Spleen (tissue), 11 donors: ENCODE measurements at regions not wholly inside any gene's neighbourhood (a gene's known extent, or its start where the extent isn't known, plus 50 kb on each side); places are given as distances from the start of the nearest gene placed in this dataset.

Experiments used
- DNase-seq: peaks from one replicate; pipeline ENCODE4 v3.0.0-alpha.2; 2020
- H3K27ac ChIP-seq, 8 donors: fragments of 200-600 bp; sonication (generic) in 7 of 8; 1 replicate in 4 of 8; 2 replicates in 4 of 8; pipeline versions ENCODE4 v1.5.0 to v1.8.0; 2016 to 2021; ENCODE audit warnings: inconsistent platforms in 4 of 8, mild to moderate bottlenecking in 4 of 8, moderate library complexity in 1 of 8
- H3K27me3 ChIP-seq, 7 donors: fragments of 200-600 bp; sonication (generic) in 6 of 7; replicated peaks in 1 of 7; 1 replicate in 4 of 7; 2 replicates in 3 of 7; pipeline versions ENCODE4 v1.5.0 to v1.8.0; 2016 to 2021; ENCODE audit warnings: inconsistent platforms in 3 of 7, mild to moderate bottlenecking in 1 of 7
- H3K36me3 ChIP-seq, 6 donors: fragments of 200-600 bp; sonication (generic) in 5 of 6; 1 replicate in 4 of 6; 2 replicates in 2 of 6; pipeline versions ENCODE4 v1.5.0 to v1.8.0; 2016 to 2021; ENCODE audit warnings: inconsistent platforms in 2 of 6
- H3K4me1 ChIP-seq, 6 donors: fragments of 200-600 bp; sonication (generic) in 5 of 6; 1 replicate in 3 of 6; 2 replicates in 3 of 6; pipeline versions ENCODE4 v1.5.0 to v1.8.0; 2016 to 2021; ENCODE audit warnings: inconsistent platforms in 3 of 6
- H3K4me3 ChIP-seq, 8 donors: fragments of 200-600 bp; sonication (generic) in 7 of 8; 1 replicate in 4 of 8; 2 replicates in 4 of 8; pipeline versions ENCODE4 v1.5.0 to v1.8.0; 2016 to 2021; ENCODE audit warnings: inconsistent platforms in 4 of 8, mild to moderate bottlenecking in 4 of 8, moderate library complexity in 2 of 8
- H3K9me3 ChIP-seq, 8 donors: fragments of 200-600 bp; sonication (generic) in 7 of 8; 1 replicate in 4 of 8; 2 replicates in 4 of 8; pipeline versions ENCODE4 v1.5.0 to v1.8.0; 2016 to 2021; ENCODE audit warnings: inconsistent platforms in 4 of 8
- CTCF ChIP-seq, 11 experiments: fragments of 200-600 bp in 7 of 11; fragments of 450-650 bp in 4 of 11; sonication (generic) in 4 of 11; IDR thresholded peaks in 8 of 11; conservative IDR thresholded peaks in 3 of 11; 1 replicate in 7 of 11; 2 replicates in 4 of 11; pipeline versions ENCODE4 v1.4.0 to v1.8.0; 2016 to 2021; ENCODE audit warnings: antibody characterized with exemption in 11 of 11, inconsistent platforms in 4 of 11, mild to moderate bottlenecking in 1 of 11
- POLR2A ChIP-seq, 3 donors: fragments of 450-650 bp; IDR thresholded peaks; one replicate each; pipeline ENCODE4 v1.5.1; 2017; ENCODE audit warnings: antibody characterized with exemption in 3 of 3, mild to moderate bottlenecking in 1 of 3
- POLR2AphosphoS5 ChIP-seq, 3 donors: sonication (generic); formaldehyde crosslinking; IDR thresholded peaks; one replicate each; pipeline ENCODE4 v1.5.1; 2017; ENCODE audit warnings: antibody characterized with exemption in 3 of 3
- WGBS, 5 donors: extraction: QIAGEN DNeasy Blood & Tissue Kit in 3 of 5; methylation state at CpG; one replicate each; pipeline versions ENCODE4 v1.1.5 to v1.1.7; 2013 to 2018; 5-methylcytosine and 5-hydroxymethylcytosine counted together
- intact Hi-C: fragments of 100-400 bp; cut with DNase I; formaldehyde crosslinking; loops from one replicate; pipeline ENCODE4 v1.15.0; 2023; ENCODE audit warnings: low total_unique reads
- donor health status: healthy with polysubstance abuse.
- donor health status: DM: no; HTN: no; CAD: no; lungs with moderate emphysema.
- donor health status: DM: no; HTN: no; CAD: no.
- donor health status: Bipolar disorder and iron deficiency.
- donor health status: healthy.
- donor health status: DM: no; HTN: no; CAD: no.
- donor health status: DM: yes; HTN: yes; CAD: no.

GRCh38 chr10:113463083-113463482, 89.8 kb upstream of the HABP2 start:
- DNase-seq: no peak
- TF ChIP-seq POLR2AphosphoS5 (IDR thresholded peaks at IDR 0.05): no peak
- Histone ChIP-seq H3K4me3 (no peak overlapping the region), H3K27me3 (peaks cover 0 to 5% (median 0%) of the 10 kb centered on the region in 7 donors), H3K9me3 (no peaks in the 10 kb centered on the region), H3K4me1 (no peaks in the 10 kb centered on the region), H3K27ac (no peak overlapping the region), H3K36me3 (no peaks in the 10 kb centered on the region)
- 14 to 38% (median 29%) methylated on average over 1 of the region's 1 CpG for WGBS, 5 donors
- intact Hi-C loops: no loop called here

- Histone ChIP-seq H3K36me3 (no peaks in the 10 kb centered on the region), H3K27ac (no peak overlapping the region), H3K4me3 (no peak overlapping the region), H3K27me3 (peaks cover 0 to 5% (median 0%) of the 10 kb centered on the region in 7 donors), H3K4me1 (no peaks in the 10 kb centered on the region), H3K9me3 (no peaks in the 10 kb centered on the region)
- TF ChIP-seq POLR2A (IDR thresholded peaks at IDR 0.05) (no peak), POLR2AphosphoS5 (IDR thresholded peaks at IDR 0.05) (no peak), CTCF (IDR thresholded peaks at IDR 0.05 in 8 of 11, conservative IDR thresholded peaks at IDR 0.05 in 3 of 11) (no peak)
- DNase-seq: no peak
- intact Hi-C loops: no loop called here
- 51 to 65% (median 56%) methylated on average over 3 of the region's 3 CpGs for WGBS, 5 donors
These were observed 89.1 kb upstream of the HABP2 start for GRCh38 chr10:113463777-113464176.

- Histone ChIP-seq H3K36me3 (no peaks in the 10 kb centered on the region), H3K27me3 (no peaks in the 10 kb centered on the region), H3K4me1 (no peaks in the 10 kb centered on the region), H3K9me3 (no peaks in the 10 kb centered on the region), H3K27ac (no peak overlapping the region), H3K4me3 (no peak overlapping the region)
- no peak for TF ChIP-seq POLR2AphosphoS5 (IDR thresholded peaks at IDR 0.05)
- TF ChIP-seq POLR2A (IDR thresholded peaks at IDR 0.05): no peak
- TF ChIP-seq CTCF (IDR thresholded peaks at IDR 0.05 in 8 of 11, conservative IDR thresholded peaks at IDR 0.05 in 3 of 11): no peak
- 85 to 96% (median 92%) methylated on average over 3 of the region's 3 CpGs for WGBS, 5 donors
- intact Hi-C loops: no loop called here
- no peak for DNase-seq
These were observed 83.1 kb upstream of the HABP2 start for GRCh38 chr10:113469796-113470195.

GRCh38 chr10:113470372-113471240, 82.2 kb upstream of the HABP2 start:
- intact Hi-C loops: no loop called here
- Histone ChIP-seq H3K4me1 (no peaks in the 10 kb centered on the region), H3K36me3 (no peaks in the 10 kb centered on the region), H3K27me3 (no peaks in the 10 kb centered on the region), H3K4me3 (no peak overlapping the region), H3K9me3 (no peaks in the 10 kb centered on the region), H3K27ac (no peak overlapping the region)
- 82 to 94% (median 89%) methylated on average over 5 of the region's 5 CpGs for WGBS, 5 donors
- DNase-seq: no peak
- TF ChIP-seq POLR2A (IDR thresholded peaks at IDR 0.05) (no peak), POLR2AphosphoS5 (IDR thresholded peaks at IDR 0.05) (no peak), CTCF (IDR thresholded peaks at IDR 0.05 in 8 of 11, conservative IDR thresholded peaks at IDR 0.05 in 3 of 11) (no peak)
